C4-2B (cell line): ENCODE measurements at regions not wholly inside any gene's neighbourhood (a gene's known extent, or its start where the extent isn't known, plus 50 kb on each side); places are given as distances from the start of the nearest gene placed in this dataset.

ENCODE experiments used
- ZFX ChIP-seq: fragments of 450-650 bp; IDR thresholded peaks from 2 replicates; pipeline ENCODE4 v1.6.1; 2017
- TF ChIP-seq, protein P1 (sequence below): fragments of 450-650 bp; conservative IDR thresholded peaks from 2 replicates; pipeline ENCODE4 v1.5.1; 2017; ENCODE audit warnings: mild to moderate bottlenecking

- TF ChIP-seq, protein P1, sequence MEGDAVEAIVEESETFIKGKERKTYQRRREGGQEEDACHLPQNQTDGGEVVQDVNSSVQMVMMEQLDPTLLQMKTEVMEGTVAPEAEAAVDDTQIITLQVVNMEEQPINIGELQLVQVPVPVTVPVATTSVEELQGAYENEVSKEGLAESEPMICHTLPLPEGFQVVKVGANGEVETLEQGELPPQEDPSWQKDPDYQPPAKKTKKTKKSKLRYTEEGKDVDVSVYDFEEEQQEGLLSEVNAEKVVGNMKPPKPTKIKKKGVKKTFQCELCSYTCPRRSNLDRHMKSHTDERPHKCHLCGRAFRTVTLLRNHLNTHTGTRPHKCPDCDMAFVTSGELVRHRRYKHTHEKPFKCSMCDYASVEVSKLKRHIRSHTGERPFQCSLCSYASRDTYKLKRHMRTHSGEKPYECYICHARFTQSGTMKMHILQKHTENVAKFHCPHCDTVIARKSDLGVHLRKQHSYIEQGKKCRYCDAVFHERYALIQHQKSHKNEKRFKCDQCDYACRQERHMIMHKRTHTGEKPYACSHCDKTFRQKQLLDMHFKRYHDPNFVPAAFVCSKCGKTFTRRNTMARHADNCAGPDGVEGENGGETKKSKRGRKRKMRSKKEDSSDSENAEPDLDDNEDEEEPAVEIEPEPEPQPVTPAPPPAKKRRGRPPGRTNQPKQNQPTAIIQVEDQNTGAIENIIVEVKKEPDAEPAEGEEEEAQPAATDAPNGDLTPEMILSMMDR: no peak
- no peak for TF ChIP-seq ZFX
These were observed 67.3 kb upstream of the RAPGEF2 start for GRCh38 chr4:159035570-159035969.
